ENCODE measurements at regions not wholly inside any gene's neighbourhood (a gene's known extent, or its start where the extent isn't known, plus 50 kb on each side); places are given as distances from the start of the nearest gene placed in this dataset.
A peak's percentile ranks its signal among the peaks of the same experiment; 100 is the strongest.

DNA sequence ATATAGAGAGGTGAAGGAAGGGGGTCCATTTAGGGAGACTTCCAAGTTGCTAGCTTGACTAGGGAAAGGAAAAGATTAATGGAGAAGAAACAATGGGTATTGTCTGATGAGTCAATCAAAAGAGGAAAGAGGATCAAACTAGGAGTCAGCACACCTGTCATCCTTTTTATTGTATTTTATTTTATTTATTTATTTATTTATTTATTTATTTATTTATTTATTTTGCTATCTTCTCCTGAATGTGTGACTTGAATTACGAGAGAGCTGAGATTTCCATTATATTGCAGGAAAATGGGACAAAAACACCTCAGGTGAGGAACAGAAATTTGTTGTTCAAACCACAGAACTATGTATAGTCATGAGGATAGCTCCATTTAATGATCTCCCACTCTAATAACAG, 58.9 kb downstream of the NUDT11 start:
- H3K27ac ChIP-seq, result no peak overlapping the region
- TF ChIP-seq ZFX (IDR thresholded peaks at IDR 0.05), result no peak
- TF ChIP-seq, protein P1, sequence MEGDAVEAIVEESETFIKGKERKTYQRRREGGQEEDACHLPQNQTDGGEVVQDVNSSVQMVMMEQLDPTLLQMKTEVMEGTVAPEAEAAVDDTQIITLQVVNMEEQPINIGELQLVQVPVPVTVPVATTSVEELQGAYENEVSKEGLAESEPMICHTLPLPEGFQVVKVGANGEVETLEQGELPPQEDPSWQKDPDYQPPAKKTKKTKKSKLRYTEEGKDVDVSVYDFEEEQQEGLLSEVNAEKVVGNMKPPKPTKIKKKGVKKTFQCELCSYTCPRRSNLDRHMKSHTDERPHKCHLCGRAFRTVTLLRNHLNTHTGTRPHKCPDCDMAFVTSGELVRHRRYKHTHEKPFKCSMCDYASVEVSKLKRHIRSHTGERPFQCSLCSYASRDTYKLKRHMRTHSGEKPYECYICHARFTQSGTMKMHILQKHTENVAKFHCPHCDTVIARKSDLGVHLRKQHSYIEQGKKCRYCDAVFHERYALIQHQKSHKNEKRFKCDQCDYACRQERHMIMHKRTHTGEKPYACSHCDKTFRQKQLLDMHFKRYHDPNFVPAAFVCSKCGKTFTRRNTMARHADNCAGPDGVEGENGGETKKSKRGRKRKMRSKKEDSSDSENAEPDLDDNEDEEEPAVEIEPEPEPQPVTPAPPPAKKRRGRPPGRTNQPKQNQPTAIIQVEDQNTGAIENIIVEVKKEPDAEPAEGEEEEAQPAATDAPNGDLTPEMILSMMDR (conservative IDR thresholded peaks at IDR 0.05), result no peak

DNA sequence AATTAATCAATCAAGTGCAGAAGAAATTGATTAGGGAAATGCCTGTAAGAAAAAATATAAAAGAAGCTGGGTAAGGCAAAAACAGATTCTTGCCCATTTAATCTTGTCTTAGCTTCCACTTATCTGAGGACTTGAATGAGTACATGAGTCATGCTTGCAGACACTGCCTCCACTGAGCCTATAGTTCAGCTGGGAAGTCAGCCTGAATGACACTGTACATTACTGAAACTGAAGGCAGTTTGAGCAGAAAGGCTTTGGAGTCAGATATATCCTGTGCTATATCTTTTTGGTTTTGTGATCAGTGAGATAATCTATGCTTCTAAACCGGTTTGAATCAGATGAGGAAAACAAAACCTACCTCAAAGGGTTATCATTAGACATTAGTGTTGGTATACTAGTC, 61.3 kb downstream of the NUDT11 start:
- TF ChIP-seq, protein P1 (conservative IDR thresholded peaks at IDR 0.05), result no peak
- no peak for TF ChIP-seq ZFX (IDR thresholded peaks at IDR 0.05)
- no peak overlapping the region for H3K27ac ChIP-seq

DNA sequence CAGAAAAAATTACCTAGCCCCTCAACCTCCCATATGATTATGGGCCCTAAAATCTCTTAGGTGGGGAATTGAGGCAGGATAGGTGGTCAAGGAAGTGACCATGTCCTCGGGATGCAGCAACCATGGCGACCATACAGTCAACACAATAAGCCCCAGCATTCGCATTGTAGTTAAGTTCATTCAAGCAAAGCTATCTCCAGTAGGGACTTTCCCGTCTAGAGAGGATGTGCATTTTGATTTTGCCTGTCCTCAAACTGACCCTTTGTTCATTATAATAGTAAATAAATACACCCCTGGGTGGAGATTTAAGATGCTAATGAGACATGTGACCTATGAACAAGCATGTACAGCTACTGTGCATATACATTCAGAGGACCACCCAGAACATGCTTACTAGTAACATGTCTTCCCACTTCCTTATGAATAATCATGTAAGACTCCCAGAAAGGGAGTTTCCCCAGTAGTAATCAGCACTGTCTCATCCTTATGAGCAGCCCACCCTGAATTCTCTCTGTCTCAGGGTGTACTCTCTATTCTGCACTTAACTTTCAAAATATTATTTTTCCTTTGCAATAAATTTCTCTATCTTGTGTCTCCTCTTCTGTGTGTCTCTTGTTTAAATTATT, 74.3 kb downstream of the NUDT11 start:
- TF ChIP-seq, protein P1 (conservative IDR thresholded peaks at IDR 0.05), result no peak
- TF ChIP-seq ZFX (IDR thresholded peaks at IDR 0.05), result no peak
- H3K27ac ChIP-seq, result no peak overlapping the region

DNA sequence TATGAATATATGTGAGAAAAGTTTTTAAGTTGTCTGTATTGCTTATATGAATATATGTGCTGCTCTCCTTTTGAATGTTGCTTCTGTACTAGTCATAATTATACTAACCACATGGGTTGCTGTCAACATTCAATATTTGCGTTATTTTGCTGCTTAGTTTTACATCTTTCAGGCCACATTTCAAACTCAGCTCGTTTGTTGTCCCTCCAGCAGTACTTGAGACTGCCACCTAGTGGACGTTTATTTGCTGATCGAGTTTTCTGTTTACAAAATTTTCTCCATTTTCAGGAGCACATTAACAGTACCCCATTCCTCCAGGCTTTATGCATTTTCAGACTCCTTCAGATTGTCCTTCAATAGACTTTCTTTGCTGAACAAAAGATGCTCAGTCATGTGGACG, 75.8 kb downstream of the NUDT11 start:
- H3K27ac ChIP-seq, result no peak overlapping the region
- no peak for TF ChIP-seq ZFX (IDR thresholded peaks at IDR 0.05)
- TF ChIP-seq, protein P1 (conservative IDR thresholded peaks at IDR 0.05), result peak; percentile 66

DNA sequence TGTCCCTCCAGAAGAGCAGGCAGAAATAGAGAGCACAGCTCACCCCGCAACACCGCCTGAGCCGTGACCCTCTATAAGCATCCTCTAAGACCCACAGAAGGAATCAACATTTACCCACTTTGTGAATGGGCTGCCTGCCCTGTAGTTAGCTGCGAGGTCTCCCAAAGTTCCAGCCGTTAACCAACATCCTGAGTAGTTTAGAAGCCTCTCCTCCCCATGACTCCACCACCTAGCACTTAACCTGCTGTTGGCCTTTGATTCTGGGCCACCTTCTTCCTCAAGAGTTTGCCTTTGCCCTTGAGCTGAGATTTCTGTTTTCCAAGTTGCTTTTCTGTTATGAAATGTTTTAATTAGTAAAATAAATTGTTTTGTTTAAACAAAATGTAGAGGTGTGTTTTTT, 75.8 kb downstream of the NUDT10 start:
- no peak overlapping the region for H3K27ac ChIP-seq
- TF ChIP-seq, protein P1 (conservative IDR thresholded peaks at IDR 0.05), result no peak
- no peak for TF ChIP-seq ZFX (IDR thresholded peaks at IDR 0.05)

DNA sequence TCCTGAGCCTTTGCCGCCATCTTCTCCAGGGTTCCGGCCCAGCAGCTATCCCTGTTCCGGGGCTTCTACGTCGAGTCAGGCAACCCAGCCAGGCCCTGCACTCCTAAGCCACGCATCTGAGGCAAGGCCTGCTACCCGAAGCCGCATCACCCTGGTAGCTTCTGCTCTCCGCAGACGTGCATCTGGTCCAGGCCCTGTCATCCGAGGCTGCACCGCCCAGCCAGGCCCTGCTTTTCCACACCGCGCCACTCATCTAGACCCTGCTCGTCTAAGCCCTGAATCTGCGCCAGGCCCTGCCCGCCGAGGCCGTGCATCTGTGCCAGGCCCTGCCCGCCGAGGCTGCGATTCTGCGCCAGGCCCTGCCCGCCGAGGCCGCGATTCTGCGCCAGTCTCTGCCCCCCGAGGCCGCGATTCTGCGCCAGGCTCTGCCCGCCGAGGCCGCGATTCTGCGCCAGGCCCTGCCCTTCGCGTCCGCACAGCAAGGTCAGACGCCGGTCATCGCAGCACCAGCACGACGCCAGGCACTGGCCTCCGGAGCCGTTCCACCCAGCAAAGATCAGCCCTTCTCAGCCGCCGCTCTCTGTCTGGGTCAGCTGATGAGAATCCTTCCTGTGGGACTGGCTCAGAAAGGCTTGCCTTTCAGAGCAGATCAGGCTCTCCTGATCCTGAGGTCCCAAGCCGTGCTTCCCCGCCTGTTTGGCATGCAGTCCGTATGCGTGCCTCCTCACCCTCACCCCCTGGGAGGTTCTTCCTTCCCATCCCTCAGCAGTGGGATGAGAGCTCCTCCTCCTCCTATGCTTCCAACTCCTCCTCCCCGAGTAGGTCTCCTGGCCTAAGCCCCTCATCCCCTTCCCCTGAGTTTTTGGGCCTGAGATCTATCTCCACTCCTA, 75.1 kb downstream of the NUDT10 start:
- no peak overlapping the region for H3K27ac ChIP-seq
- TF ChIP-seq, protein P1 (conservative IDR thresholded peaks at IDR 0.05), result no peak
- TF ChIP-seq ZFX (IDR thresholded peaks at IDR 0.05), result no peak
